ENCODE measurements at regions not wholly inside any gene's neighbourhood (a gene's known extent, or its start where the extent isn't known, plus 50 kb on each side); places are given as distances from the start of the nearest gene placed in this dataset.

GRCh38 chr3:83946049-83946448 is 1012.7 kb upstream of the CADM2 start:
- no peak for TF ChIP-seq CTCF (IDR thresholded peaks at IDR 0.05)
- TF ChIP-seq POLR2A (IDR thresholded peaks at IDR 0.05): no peak

Measured in prostate gland (tissue), 2 donors.